K562 (cell line): ENCODE measurements at regions not wholly inside any gene's neighbourhood (a gene's known extent, or its start where the extent isn't known, plus 50 kb on each side); places are given as distances from the start of the nearest gene placed in this dataset.

Experiments
- ATAC-seq: fragments of 200-7000 bp; cut with Tn5 transposase; 3 replicates; pipeline ENCODE4 v1.9.1; 2020; ENCODE audit warnings: moderate library complexity
- BruUV-seq: library from RNA; stranded (reverse); fragments of 400-500 nt; replicated peaks from 2 replicates; lab custom pipeline; 2021; lab: Mats Ljungman, UMichigan
- CTCF ChIA-PET: fragments of 300-600 bp; formaldehyde crosslinking; extraction: SDS; loops from one replicate; lab custom pipeline; 2021; ENCODE audit warnings: low intra/inter-chr PET ratio; lab: Yijun Ruan, JAX
- POLR2A ChIA-PET: fragments of 300-600, 350-650 bp; sonication (Branson Sonifier 250); formaldehyde crosslinking; extraction: SDS; loops from one replicate; lab custom pipeline; 2021; ENCODE audit warnings: antibody characterized with exemption, inconsistent platforms; lab: Yijun Ruan, JAX
- DNase-seq, 4 experiments: peaks; one replicate each; pipeline versions ENCODE4 v3.0.0 to v3.0.0-alpha.2; 2011 to 2018; ENCODE audit warnings: low spot score in 3 of 4, mixed read lengths in 3 of 4; ENCODE audit errors: extremely low read depth in 1 of 4
- FAIRE-seq: peaks from 2 replicates; lab custom pipeline; 2011; peaks lifted over from hg19 to GRCh38; lab: Jason Lieb, UNC
- H2AFZ ChIP-seq: 2 replicates; pipeline ENCODE4 v1.6.0; 2011; ENCODE audit warnings: low read depth, low read length, control low read depth, inconsistent platforms
- H3K27ac ChIP-seq: fragments of 200-600 bp; 3 replicates; pipeline ENCODE4 v1.8.0; 2011; ENCODE audit warnings: low read depth, mild to moderate bottlenecking, control low read depth, inconsistent platforms, low read length, moderate library complexity, mixed read lengths; ENCODE audit errors: extremely low read depth
- H3K27me3 ChIP-seq, 2 experiments: fragments of 300-600 bp in 1 of 2; 2 replicates in 1 of 2; 3 replicates in 1 of 2; pipeline versions ENCODE4 v1.6.0 to v1.8.0; 2011; ENCODE audit warnings: inconsistent platforms in 2 of 2, low read length in 2 of 2, mild to moderate bottlenecking in 1 of 2, mixed read lengths in 1 of 2, moderate library complexity in 1 of 2; ENCODE audit not compliant: control insufficient read depth in 2 of 2, insufficient read depth in 2 of 2
- H3K36me3 ChIP-seq: fragments of 300-600 bp; 3 replicates; pipeline ENCODE4 v1.8.0; 2011; ENCODE audit warnings: mild to moderate bottlenecking, low read length, inconsistent platforms; ENCODE audit not compliant: control insufficient read depth, insufficient read depth
- H3K4me1 ChIP-seq, 2 experiments: fragments of 200-600 bp in 1 of 2; replicated peaks in 1 of 2; 2 replicates in 1 of 2; 3 replicates in 1 of 2; pipeline versions ENCODE4 v1.5.1 to v1.8.0; 2011; ENCODE audit warnings: inconsistent platforms in 2 of 2, low read length in 2 of 2, mild to moderate bottlenecking in 1 of 2, mixed read lengths in 1 of 2, moderate library complexity in 1 of 2; ENCODE audit not compliant: control insufficient read depth in 2 of 2, insufficient read depth in 2 of 2
- H3K4me2 ChIP-seq: 2 replicates; pipeline ENCODE4 v1.6.1; 2011; ENCODE audit warnings: low read length, control low read depth, inconsistent platforms, mixed read lengths; ENCODE audit not compliant: insufficient read depth
- H3K4me3 ChIP-seq: fragments of 200-600 bp; sonication (generic), shearing (Covaris generic); 2 replicates; pipeline ENCODE4 v1.5.1; 2016; ENCODE audit warnings: control low read depth, inconsistent platforms
- H3K79me2 ChIP-seq: fragments of 200-600 bp; 3 replicates; pipeline ENCODE4 v1.8.0; 2011; ENCODE audit warnings: low read length, inconsistent platforms; ENCODE audit not compliant: control insufficient read depth, insufficient read depth
- H3K9ac ChIP-seq, 2 experiments: 2 replicates each; pipeline versions ENCODE4 v1.6.0 to v1.6.1; 2011; ENCODE audit warnings: low read depth in 2 of 2, low read length in 2 of 2, control low read depth in 1 of 2, inconsistent platforms in 1 of 2, mild to moderate bottlenecking in 1 of 2, mixed read lengths in 1 of 2; ENCODE audit not compliant: insufficient read depth in 1 of 2
- H3K9me1 ChIP-seq: one replicate; pipeline ENCODE4 v1.6.0; 2011; ENCODE audit warnings: inconsistent platforms, mild to moderate bottlenecking, low read length, moderate library complexity; ENCODE audit not compliant: control insufficient read depth, insufficient read depth
- H3K9me3 ChIP-seq: replicated peaks from 2 replicates; pipeline ENCODE4 v1.5.1; 2011; ENCODE audit warnings: low read depth, low read length, inconsistent platforms; ENCODE audit not compliant: control insufficient read depth, insufficient read depth
- H4K20me1 ChIP-seq: replicated peaks from 2 replicates; pipeline ENCODE4 v1.6.1; 2011; ENCODE audit warnings: low read length, inconsistent platforms, mixed read lengths; ENCODE audit not compliant: control insufficient read depth, insufficient read depth
- CTBP1 ChIP-seq: fragments of 450-650 bp; IDR thresholded peaks from 2 replicates; pipeline ENCODE4 v1.6.1; 2016; ENCODE audit warnings: borderline replicate concordance
- FOXA1 ChIP-seq: fragments of 450-650 bp; IDR thresholded peaks from 2 replicates; pipeline ENCODE4 v1.6.1; 2016; ENCODE audit warnings: mild to moderate bottlenecking, borderline replicate concordance
- FOXM1 ChIP-seq, 2 experiments: fragments of 450-650 bp in 1 of 2; sonication (generic) in 1 of 2; formaldehyde crosslinking in 1 of 2; IDR thresholded peaks; 2 replicates each; pipeline versions ENCODE4 v1.6.1 to v1.9.0; 2017 to 2022; ENCODE audit warnings: low read depth in 2 of 2, mild to moderate bottlenecking in 2 of 2, missing genetic modification reagents in 1 of 2, moderate library complexity in 1 of 2
- NR2C1 ChIP-seq, 2 experiments: fragments of 450-650 bp; IDR thresholded peaks; 2 replicates each; pipeline ENCODE4 v1.6.1; 2017; ENCODE audit warnings: mild to moderate bottlenecking in 2 of 2, antibody characterized with exemption in 1 of 2, inconsistent platforms in 1 of 2, missing compliant biosample characterization in 1 of 2, missing genetic modification characterization in 1 of 2
- ZNF76 ChIP-seq: fragments of 250-450 bp; sonication (Bioruptor Pico); IDR thresholded peaks from 2 replicates; pipeline ENCODE4 v1.4.0; 2020; ENCODE audit warnings: mild to moderate bottlenecking, moderate library complexity, borderline replicate concordance
- ZSCAN29 ChIP-seq: fragments of 450-650 bp; IDR thresholded peaks from 2 replicates; pipeline ENCODE4 v1.6.1; 2017
- WGBS: fragments of 100-300 bp; shearing (Covaris generic); methylation state at CpG from one replicate; pipeline ENCODE4 v1.1.6; 2016; ENCODE audit warnings: low coverage, mixed read lengths; ENCODE audit not compliant: insufficient coverage; ENCODE audit errors: missing lambda C conversion rate; 5-methylcytosine and 5-hydroxymethylcytosine counted together
- in situ Hi-C: fragments of 300-500 bp; cut with MboI; formaldehyde crosslinking; loops from 4 replicates; pipeline ENCODE4 v1.15.0; 2018; ENCODE audit warnings: inconsistent platforms, mixed read lengths
- intact Hi-C: fragments of 100-400 bp; cut with micrococcal nuclease; formaldehyde crosslinking; loops from 2 replicates; pipeline ENCODE4 v1.14.2; 2022
- TF ChIP-seq, protein P1 (sequence below): fragments of 450-650 bp; formaldehyde crosslinking; IDR thresholded peaks from 2 replicates; pipeline ENCODE4 v1.4.0; 2020; ENCODE audit warnings: mild to moderate bottlenecking, moderate library complexity

GRCh38 chr20:11304795-11305194 lies 612.9 kb upstream of the BTBD3 start:
- CTCF ChIA-PET: no interaction called here
- POLR2A ChIA-PET: no interaction called here
- no peak for FAIRE-seq
- H3K27ac ChIP-seq: no peak overlapping the region
- H3K9ac ChIP-seq: no peak overlapping the region
- H3K79me2 ChIP-seq: no peaks in the 10 kb centered on the region
- no peaks in the 10 kb centered on the region for H3K9me1 ChIP-seq
- intact Hi-C loops (no loop called here), in situ Hi-C loops (no loop called here)
- DNase-seq: no peak
- H3K4me2 ChIP-seq: no peak overlapping the region
- no peaks in the 10 kb centered on the region for H4K20me1 ChIP-seq
- no peaks in the 10 kb centered on the region for H3K36me3 ChIP-seq
- no TSS peak for BruUV-seq
- TF ChIP-seq ZNF76 (no peak), NR2C1 (IDR thresholded peaks at IDR 0.05) (no peak), NR2C1 (tag; IDR thresholded peaks at IDR 0.05) (no peak), ZSCAN29 (no peak), FOXA1 (no peak)
- TF ChIP-seq, protein P1, sequence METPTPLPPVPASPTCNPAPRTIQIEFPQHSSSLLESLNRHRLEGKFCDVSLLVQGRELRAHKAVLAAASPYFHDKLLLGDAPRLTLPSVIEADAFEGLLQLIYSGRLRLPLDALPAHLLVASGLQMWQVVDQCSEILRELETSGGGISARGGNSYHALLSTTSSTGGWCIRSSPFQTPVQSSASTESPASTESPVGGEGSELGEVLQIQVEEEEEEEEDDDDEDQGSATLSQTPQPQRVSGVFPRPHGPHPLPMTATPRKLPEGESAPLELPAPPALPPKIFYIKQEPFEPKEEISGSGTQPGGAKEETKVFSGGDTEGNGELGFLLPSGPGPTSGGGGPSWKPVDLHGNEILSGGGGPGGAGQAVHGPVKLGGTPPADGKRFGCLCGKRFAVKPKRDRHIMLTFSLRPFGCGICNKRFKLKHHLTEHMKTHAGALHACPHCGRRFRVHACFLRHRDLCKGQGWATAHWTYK (CRISPR knock-in tag): no peak
- H3K9me3 ChIP-seq: no peaks in the 10 kb centered on the region
- no peak overlapping the region for H2AFZ ChIP-seq
- WGBS: 0% methylated on average over 3 of the region's 3 CpGs
- H3K4me1 ChIP-seq: no peaks in the 10 kb centered on the region
- no peak for ATAC-seq
- no peak overlapping the region for H3K4me3 ChIP-seq
- no peaks in the 10 kb centered on the region for H3K27me3 ChIP-seq

DNA sequence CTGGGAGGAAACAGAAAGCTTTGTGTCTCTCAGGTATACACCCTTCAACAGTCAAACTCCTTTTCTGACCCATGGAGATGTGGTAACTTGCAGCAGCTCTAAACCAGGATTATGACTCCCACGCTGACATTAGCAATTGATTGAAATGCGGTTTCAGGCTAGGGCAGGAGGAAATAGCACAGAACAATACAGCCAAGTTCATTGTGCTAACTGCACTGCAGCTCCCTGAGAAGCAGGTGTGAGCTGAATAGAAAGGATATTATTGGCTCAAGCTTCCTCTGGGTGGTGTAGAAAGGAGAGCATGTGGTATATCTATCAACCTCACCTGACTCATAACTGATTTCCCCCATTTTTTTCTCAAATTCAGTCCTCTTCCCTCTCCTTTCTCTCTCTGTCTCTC lies 612.3 kb upstream of the BTBD3 start:
- no TSS peak for BruUV-seq
- H3K79me2 ChIP-seq: no peaks in the 10 kb centered on the region
- no peaks in the 10 kb centered on the region for H3K9me3 ChIP-seq
- POLR2A ChIA-PET: no interaction called here
- in situ Hi-C loops (no loop called here), intact Hi-C loops (no loop called here)
- no peaks in the 10 kb centered on the region for H3K27me3 ChIP-seq
- no peaks in the 10 kb centered on the region for H3K4me1 ChIP-seq
- no peak overlapping the region for H3K4me2 ChIP-seq
- no peak overlapping the region for H3K9ac ChIP-seq
- CTCF ChIA-PET: no interaction called here
- no peak overlapping the region for H3K4me3 ChIP-seq
- no peak overlapping the region for H2AFZ ChIP-seq
- no peak for ATAC-seq
- H3K36me3 ChIP-seq: no peaks in the 10 kb centered on the region
- TF ChIP-seq CTBP1 (no peak), FOXM1 (IDR thresholded peaks at IDR 0.05; ENCODE audit: low read depth) (no peak), FOXM1 (CRISPR knock-in tag; IDR thresholded peaks at IDR 0.05; ENCODE audit: low read depth) (no peak)
- FAIRE-seq: no peak
- H3K27ac ChIP-seq: no peak overlapping the region
- no peak for DNase-seq
- no peaks in the 10 kb centered on the region for H4K20me1 ChIP-seq
- H3K9me1 ChIP-seq: no peaks in the 10 kb centered on the region
- 0% methylated on average over 2 of the region's 2 CpGs for WGBS
